IgD-negative memory B cell (primary cell): ENCODE measurements at regions not wholly inside any gene's neighbourhood (a gene's known extent, or its start where the extent isn't known, plus 50 kb on each side); places are given as distances from the start of the nearest gene placed in this dataset.
"Not testable (repeated sequence)": the region's sequence is repeated elsewhere in the genome, so short reads cannot be mapped to it uniquely, and the experiment has no call there.

Experiments used
- H3K27ac Mint-ChIP-seq, 3 donors: one replicate each; pipeline ENCODE4 v1.8.0; 2020 to 2022; ENCODE audit warnings: mild to moderate bottlenecking in 3 of 3, mixed read lengths in 3 of 3, moderate library complexity in 1 of 3
- H3K27me3 Mint-ChIP-seq: one replicate; pipeline ENCODE4 v1.8.0; 2021; ENCODE audit warnings: mixed read lengths
- H3K36me3 Mint-ChIP-seq: one replicate; pipeline ENCODE4 v1.8.0; 2020; ENCODE audit warnings: mild to moderate bottlenecking, mixed read lengths
- H3K4me1 Mint-ChIP-seq, 3 donors: one replicate each; pipeline ENCODE4 v1.8.0; 2020 to 2022; ENCODE audit warnings: mixed read lengths in 3 of 3, mild to moderate bottlenecking in 1 of 3
- H3K4me3 Mint-ChIP-seq, 4 donors: one replicate each; pipeline ENCODE4 v1.8.0; 2020 to 2022; ENCODE audit warnings: mild to moderate bottlenecking in 4 of 4, mixed read lengths in 4 of 4, moderate library complexity in 3 of 4
- H3K9me3 Mint-ChIP-seq, 3 donors: one replicate each; pipeline ENCODE4 v1.8.0; 2020 to 2021; ENCODE audit warnings: mixed read lengths in 3 of 3, mild to moderate bottlenecking in 1 of 3

DNA sequence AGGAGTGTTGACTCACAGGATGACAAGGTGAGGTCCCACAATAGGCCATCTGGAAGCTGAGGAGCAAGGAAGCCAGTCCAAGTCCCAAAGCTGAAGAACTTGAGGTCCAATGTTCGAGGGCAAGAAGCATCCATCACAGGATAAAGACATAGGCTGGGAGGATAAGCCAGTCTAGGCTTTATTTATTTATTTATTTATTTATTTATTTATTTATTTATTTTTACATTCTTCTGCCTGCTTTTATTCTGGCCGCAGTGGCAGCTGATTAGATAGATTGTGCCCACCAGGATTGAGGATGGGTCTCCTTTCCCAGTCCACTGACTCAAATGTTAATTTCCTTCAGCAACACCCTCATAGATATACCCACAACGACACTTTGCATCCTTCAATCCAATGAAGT lies 472.2 kb upstream of the DPPA4 start:
- no peak overlapping the region for H3K4me3 Mint-ChIP-seq
- H3K27ac Mint-ChIP-seq = no peak overlapping the region
- H3K27me3 Mint-ChIP-seq = no peaks in the 10 kb centered on the region
- peaks cover 0 to 4% (median 4%) of the 10 kb centered on the region in 3 donors for H3K9me3 Mint-ChIP-seq
- peaks cover 2 to 8% (median 7%) of the 10 kb centered on the region in 3 donors for H3K4me1 Mint-ChIP-seq
- H3K36me3 Mint-ChIP-seq = no peaks in the 10 kb centered on the region

DNA sequence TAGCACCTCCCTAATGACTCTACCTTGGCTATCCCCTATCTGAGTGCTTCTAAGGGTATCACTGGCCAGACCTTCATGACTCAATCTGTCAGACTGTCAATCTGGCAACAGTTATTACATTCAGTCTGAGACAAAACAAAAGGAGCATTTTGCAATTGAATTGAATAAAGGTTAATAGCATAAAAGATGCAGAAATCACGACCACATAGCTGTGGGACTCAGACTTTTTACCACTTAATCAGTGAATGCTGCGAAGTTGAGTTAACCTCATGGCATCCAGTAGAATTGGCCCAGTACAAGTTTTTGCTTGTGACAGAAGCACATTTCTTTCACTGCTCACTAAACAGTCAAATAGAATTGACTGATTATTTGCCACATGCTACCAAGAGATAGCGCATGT lies 480.7 kb upstream of the DPPA4 start:
- H3K27ac Mint-ChIP-seq = no peak overlapping the region

DNA sequence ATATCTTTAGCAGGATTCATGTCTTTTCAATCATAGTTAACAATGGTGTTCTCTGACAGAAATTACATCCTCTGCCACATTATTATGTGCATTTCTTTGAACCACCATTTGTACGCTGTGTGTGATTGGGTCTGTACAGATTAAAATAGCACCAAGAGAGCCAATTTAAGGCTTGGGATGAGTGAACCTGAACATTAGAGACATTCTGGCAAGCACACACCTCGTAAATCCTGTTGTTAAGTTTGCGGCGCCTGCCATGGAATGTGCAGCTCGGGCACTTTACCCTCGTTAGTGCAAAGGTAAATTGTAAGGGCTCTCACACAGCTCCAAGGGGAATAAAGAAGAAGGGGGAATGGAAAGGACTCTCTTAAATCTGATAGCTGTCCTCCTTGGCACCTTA lies 482.4 kb upstream of the DPPA4 start:
- Mint-ChIP-seq H3K4me3 (no peak overlapping the region), H3K4me1 (no peaks in the 10 kb centered on the region), H3K9me3 (no peaks in the 10 kb centered on the region), H3K27me3 (no peaks in the 10 kb centered on the region), H3K36me3 (peaks cover 2% of the 10 kb centered on the region), H3K27ac (no peak overlapping the region)

More for the DNA sequence above, 480.7 kb upstream of the DPPA4 start:
- peaks cover 3% of the 10 kb centered on the region for H3K36me3 Mint-ChIP-seq
- no peaks in the 10 kb centered on the region for H3K9me3 Mint-ChIP-seq
- H3K27me3 Mint-ChIP-seq = no peaks in the 10 kb centered on the region
- H3K4me1 Mint-ChIP-seq = no peaks in the 10 kb centered on the region
- H3K4me3 Mint-ChIP-seq = no peak overlapping the region

DNA sequence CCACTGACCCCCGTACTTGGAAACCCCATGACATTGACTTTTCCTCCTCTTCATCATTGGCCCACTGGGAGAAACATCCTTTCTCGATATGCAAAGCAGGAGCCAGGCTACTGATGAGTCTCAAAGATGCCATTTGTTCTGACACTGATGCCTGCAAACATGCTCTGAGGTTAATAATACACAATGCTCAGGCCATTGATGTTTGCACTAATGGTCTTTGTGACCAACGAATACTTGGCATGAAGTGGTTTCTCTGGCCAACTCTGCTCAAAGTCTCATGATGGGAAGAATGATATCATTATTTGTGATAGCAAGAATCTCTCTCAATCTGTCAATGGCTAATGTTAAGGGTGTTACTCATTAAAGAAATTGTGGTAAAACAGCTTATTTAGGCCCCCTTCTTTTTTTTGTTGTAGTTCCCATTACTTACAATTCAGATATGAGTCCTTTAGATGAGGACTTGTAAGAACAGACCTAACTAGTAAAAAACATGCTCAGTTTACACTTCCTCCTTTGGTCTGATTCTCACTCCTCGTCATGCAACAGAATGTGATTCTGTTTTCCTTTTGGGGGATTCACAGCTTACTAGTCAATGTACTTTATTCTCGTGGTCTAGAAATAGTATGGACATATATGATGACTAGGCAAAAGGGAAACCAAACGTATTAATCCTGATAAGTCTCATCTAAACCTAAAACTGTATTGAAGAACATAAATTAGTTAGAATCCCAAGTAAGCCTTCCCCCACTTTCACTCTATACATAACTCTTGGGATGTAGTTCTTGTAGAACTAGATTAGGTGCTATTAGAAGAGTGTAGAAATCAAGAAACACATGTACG lies 488.8 kb upstream of the DPPA4 start:
- Mint-ChIP-seq H3K4me3 (no peak overlapping the region), H3K27me3 (no peaks in the 10 kb centered on the region), H3K4me1 (no peaks in the 10 kb centered on the region), H3K27ac (no peak overlapping the region), H3K36me3 (no peaks in the 10 kb centered on the region), H3K9me3 (peaks cover 0 to 3% (median 0%) of the 10 kb centered on the region in 3 donors)

DNA sequence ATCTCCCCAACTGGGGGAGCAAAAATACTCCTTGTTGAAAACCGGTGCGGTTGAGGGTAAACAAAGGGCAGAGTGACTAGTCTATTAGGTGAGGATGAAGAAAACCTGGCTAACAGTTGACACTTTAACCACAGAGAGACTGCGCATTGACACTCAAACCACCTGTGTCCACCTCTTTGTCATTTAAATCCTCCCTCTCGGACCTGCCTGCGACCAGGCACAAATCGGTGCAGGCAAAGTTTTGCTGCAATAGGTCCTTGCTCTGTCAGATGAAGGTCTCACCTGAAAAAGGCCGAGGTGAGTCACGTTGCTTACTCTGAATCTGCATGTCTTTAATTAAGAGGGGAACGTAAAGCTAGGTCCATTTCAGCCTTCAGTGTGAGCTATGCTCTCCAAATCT lies 494.1 kb upstream of the DPPA4 start:
- Mint-ChIP-seq H3K27ac (no peak overlapping the region), H3K36me3 (no peaks in the 10 kb centered on the region), H3K4me1 (no peaks in the 10 kb centered on the region), H3K27me3 (no peaks in the 10 kb centered on the region), H3K9me3 (peaks cover 0 to 4% (median 3%) of the 10 kb centered on the region in 3 donors), H3K4me3 (peak overlapping the region in 1 of 4 donors; percentile 28)

DNA sequence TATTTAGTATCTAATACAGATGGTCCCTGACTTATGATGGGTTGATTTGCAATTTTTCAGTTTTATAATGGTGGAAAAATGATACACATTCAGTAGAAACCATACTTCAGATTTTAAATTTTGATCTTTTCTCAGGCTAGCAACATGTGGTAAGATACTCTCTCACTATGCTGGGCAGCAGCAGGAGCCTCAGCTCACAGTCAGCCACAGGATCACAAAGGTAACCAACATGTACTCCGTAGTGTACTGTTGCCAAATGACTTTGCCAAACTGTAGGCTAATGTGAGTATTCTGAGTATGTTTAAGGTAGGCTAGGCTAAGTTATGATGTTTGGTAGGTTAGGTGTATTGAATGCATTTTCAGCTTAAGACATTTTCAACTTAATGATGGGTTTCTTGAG lies 498.6 kb upstream of the DPPA4 start:
- Mint-ChIP-seq H3K36me3 (no peaks in the 10 kb centered on the region), H3K4me3 (no peak overlapping the region), H3K27ac (no peak overlapping the region), H3K27me3 (no peaks in the 10 kb centered on the region), H3K9me3 (peaks cover 0 to 5% (median 1%) of the 10 kb centered on the region in 3 donors), H3K4me1 (no peaks in the 10 kb centered on the region)

DNA sequence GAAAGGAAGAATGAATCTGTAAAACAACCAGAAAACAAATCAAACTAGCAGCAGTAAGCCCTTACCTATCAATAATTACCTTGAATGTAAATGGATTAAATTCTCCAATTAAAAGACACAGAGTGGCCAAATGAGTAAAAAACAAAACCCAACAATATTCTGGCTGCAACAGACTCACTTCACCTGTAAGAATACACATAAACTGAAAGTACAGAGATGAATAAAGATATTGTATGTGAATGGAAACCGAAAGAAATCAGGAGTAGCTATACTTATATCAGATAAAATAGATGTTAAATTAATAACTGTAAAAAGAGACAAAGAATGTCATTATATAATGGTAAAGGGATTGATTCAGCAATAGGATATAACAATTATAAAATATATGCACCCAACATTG lies 514.5 kb upstream of the DPPA4 start:
- Mint-ChIP-seq H3K27ac (no peak overlapping the region), H3K9me3 (peaks cover 7 to 19% (median 12%) of the 10 kb centered on the region in 3 donors), H3K27me3 (no peaks in the 10 kb centered on the region), H3K4me1 (no peaks in the 10 kb centered on the region), H3K4me3 (no peak overlapping the region), H3K36me3 (no peaks in the 10 kb centered on the region)

DNA sequence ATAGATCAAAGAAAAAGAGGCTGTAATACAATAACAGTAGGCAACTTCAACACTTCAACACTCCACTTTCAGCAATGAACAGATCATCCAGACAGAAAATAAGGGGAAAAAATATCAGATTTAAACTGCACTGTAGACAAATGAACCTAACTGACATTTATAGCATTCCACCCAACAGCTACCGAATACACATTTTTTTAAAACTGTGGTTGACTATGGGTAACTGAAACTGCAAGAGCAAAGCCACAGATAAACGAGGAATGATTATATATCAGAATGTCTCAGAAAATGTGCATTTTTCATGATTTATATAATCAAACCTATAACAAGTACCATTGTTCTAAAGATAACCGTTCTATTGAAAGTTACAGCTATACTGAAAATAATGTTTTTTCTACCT lies 514.9 kb upstream of the DPPA4 start:
- Mint-ChIP-seq H3K4me3 (peak overlapping the region in 1 of 4 donors; percentile 4), H3K36me3 (no peaks in the 10 kb centered on the region), H3K9me3 (peaks cover 7 to 19% (median 12%) of the 10 kb centered on the region in 3 donors)

DNA sequence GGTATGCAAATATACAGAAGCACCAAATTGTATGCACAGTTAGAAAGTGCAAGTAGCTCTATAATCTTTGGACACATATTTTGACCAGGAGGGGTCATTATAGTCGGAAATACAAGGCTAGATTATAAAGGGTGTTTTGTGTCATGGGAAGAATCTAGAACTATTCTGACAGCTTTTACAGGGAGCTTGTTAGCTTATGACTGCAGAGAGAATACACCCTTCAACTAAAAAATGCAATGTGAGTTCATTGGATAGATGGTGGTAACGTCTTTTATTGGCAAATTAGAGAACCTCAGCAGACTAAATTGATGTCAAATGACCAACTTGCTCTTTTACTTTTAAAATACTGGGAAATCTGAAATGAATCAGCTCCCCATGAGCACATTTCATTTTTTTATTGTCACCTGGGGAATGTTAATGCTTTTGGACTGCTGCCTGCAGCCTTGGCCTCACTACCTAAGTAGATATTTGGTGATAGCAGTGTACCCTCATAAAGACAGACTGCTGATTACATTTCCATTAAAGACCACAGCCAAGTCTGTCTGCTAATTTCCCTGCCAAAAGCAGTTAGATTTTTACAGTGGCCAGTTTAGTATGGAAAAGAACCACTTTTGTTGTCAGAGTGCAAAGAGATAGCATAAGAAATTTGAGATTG lies 515.9 kb upstream of the DPPA4 start:
- H3K4me3 Mint-ChIP-seq = no peak overlapping the region
- H3K27ac Mint-ChIP-seq = no peak overlapping the region
- H3K36me3 Mint-ChIP-seq = no peaks in the 10 kb centered on the region
- peaks cover 6 to 17% (median 10%) of the 10 kb centered on the region in 3 donors for H3K9me3 Mint-ChIP-seq
- no peaks in the 10 kb centered on the region for H3K4me1 Mint-ChIP-seq
- H3K27me3 Mint-ChIP-seq = no peaks in the 10 kb centered on the region

More for the DNA sequence above, 514.9 kb upstream of the DPPA4 start:
- Mint-ChIP-seq H3K27ac (no peak overlapping the region), H3K27me3 (no peaks in the 10 kb centered on the region), H3K4me1 (no peaks in the 10 kb centered on the region)

DNA sequence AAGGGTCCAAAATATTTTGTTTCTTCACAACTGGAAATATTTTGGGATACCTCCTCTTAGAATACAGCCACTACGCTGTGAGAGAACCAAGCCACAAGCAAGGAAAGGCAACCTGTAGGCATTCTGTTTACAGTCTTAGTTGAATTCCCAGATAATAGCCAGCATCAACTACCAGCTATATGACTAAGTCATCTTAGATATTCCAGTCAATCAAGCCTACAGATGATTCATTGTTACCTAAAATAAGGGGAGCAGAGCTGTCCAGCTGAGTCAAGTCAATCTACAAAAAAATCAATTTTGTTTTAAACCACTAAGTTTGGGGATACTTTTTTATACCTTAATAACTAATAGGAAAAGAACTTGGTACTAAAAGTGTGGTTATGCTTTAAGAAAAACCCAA lies 526.4 kb upstream of the DPPA4 start:
- Mint-ChIP-seq H3K4me1 (peaks cover 0 to 3% (median 0%) of the 10 kb centered on the region in 3 donors), H3K27me3 (no peaks in the 10 kb centered on the region), H3K9me3 (peaks cover 0 to 10% (median 5%) of the 10 kb centered on the region in 3 donors), H3K36me3 (no peaks in the 10 kb centered on the region), H3K4me3 (no peak overlapping the region), H3K27ac (no peak overlapping the region)

DNA sequence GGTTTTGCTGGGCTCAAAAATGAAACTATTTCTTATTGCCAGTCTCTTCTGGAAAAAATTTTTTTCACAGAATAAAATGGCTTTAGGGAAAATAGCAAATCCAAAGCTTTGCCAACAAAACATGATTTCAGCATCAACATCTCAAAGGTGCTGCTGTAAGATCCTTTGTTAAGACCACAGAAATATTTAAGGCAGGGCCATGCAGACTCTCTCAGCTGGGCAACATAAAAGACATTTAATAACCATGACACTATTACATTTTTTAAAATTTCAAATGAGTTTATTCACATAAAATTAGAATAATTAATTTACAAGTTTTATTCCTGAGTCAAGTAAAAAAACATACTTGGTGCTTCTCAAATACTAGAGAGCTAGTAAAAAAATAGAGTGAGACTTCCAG lies 527.1 kb upstream of the DPPA4 start:
- H3K4me3 Mint-ChIP-seq = no peak overlapping the region
- no peak overlapping the region for H3K27ac Mint-ChIP-seq
- H3K27me3 Mint-ChIP-seq = no peaks in the 10 kb centered on the region
- no peaks in the 10 kb centered on the region for H3K36me3 Mint-ChIP-seq
- peaks cover 0 to 10% (median 5%) of the 10 kb centered on the region in 3 donors for H3K9me3 Mint-ChIP-seq
- H3K4me1 Mint-ChIP-seq = peaks cover 0 to 3% (median 0%) of the 10 kb centered on the region in 3 donors

DNA sequence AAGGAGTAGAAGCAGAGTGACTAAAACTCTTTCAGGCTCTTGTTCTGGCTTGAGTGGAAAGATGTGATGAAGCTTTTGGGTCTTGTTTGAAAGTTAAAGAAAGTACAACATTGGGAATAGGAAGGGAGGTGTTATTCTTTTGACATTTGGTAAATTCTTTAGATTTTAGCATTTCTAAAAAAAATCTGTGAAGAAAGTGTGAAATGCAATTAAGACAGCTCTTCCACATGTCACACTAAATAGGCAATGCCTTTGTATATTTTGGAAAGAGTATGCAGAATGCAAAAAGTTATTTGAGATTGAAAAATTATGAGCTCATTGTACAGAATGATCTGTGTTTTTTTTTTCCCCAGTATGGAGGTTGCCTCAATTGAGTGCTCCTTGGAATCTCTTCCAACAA lies 532.2 kb upstream of the DPPA4 start:
- H3K4me3 Mint-ChIP-seq = no peak overlapping the region
- peaks cover 0 to 5% (median 2%) of the 10 kb centered on the region in 3 donors for H3K9me3 Mint-ChIP-seq
- no peaks in the 10 kb centered on the region for H3K36me3 Mint-ChIP-seq
- no peak overlapping the region for H3K27ac Mint-ChIP-seq
- H3K27me3 Mint-ChIP-seq = no peaks in the 10 kb centered on the region
- H3K4me1 Mint-ChIP-seq = no peaks in the 10 kb centered on the region

DNA sequence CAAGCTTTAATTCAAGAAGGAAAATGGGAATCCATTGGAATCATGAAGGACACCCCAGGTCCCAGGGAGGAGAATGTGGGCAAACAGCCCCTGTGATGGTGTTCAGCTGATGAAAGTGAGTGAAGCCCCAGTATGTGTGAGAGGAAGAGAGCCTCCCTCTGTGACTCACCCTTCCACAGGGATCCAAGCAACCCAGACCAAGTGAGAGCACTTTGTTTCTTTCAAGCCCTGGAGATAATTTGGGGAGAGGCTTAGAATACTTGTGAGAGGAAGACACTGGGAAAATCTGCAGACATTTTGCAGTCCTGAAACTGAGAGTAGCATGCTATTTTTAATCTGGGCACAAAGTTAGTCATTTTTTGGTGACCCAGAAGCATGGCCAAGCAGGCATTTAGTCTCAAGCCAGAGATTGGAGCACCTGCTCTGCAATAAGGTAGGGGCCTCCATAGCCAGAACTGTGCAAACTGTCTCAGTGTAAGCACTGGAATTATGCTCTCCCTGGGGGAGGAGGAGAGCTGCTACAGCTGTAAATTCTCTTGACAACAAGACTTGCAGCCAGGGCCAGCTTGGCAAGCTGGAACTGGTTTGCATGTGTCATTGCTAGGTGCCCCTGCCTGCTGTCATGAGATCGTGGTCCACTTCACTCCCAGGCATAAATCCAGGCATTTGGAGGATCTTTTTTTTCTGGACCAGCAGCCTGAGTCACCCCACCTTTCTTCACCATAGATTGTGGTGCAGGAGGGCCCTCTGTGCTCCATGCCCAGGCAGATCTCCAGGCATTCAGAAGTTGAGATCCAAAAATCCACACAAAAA lies 537.8 kb upstream of the DPPA4 start:
- H3K9me3 Mint-ChIP-seq = peaks cover 5 to 8% (median 6%) of the 10 kb centered on the region in 3 donors
- no peaks in the 10 kb centered on the region for H3K36me3 Mint-ChIP-seq
- H3K27me3 Mint-ChIP-seq = no peaks in the 10 kb centered on the region
- H3K4me3 Mint-ChIP-seq = no peak overlapping the region
- peak overlapping the region in 1 of 3 donors; percentile 8 for H3K27ac Mint-ChIP-seq
- no peaks in the 10 kb centered on the region for H3K4me1 Mint-ChIP-seq

DNA sequence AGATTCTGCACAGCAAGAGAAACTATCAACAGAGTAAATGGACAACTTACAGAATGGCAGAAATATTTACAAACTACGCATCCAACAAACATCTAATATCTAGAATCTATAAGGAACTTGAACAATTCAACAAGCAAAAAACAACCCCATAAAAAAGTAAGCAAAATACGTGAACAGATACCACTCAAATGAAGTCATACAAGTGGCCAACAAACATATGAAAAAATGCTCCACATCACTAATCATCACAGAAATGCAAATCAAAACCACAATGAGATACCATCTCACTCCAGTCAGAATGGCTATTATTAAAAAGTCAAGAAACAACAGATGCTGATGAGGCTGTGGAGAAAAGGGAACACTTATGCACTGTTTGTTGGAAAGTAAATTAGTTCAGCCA lies 540.3 kb upstream of the DPPA4 start:
- H3K36me3 Mint-ChIP-seq, H3K9me3 Mint-ChIP-seq, H3K4me3 Mint-ChIP-seq, H3K27ac Mint-ChIP-seq, H3K4me1 Mint-ChIP-seq, H3K27me3 Mint-ChIP-seq: not testable (repeated sequence)

DNA sequence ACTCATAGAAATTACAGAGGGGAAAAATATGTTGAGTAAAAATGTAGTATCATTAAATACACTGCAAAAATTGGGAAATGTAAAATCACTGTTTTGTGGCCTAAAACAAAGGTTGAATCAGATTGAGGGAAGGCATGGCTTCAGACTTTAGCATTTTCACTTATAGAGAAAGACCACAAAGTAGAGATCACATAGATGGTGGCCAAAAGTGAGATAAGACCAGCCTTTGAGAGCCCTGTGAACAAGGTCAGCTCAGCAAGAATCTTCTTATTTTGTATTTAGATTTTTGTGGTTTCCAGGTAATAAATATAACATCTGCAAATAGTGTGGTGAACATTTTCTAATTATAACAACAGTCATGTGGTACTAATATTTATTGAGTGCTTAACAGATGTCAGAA lies 544.8 kb upstream of the DPPA4 start:
- H3K36me3 Mint-ChIP-seq = no peaks in the 10 kb centered on the region
- H3K27ac Mint-ChIP-seq = peak overlapping the region in 1 of 3 donors; percentile 29
- no peaks in the 10 kb centered on the region for H3K4me1 Mint-ChIP-seq
- H3K9me3 Mint-ChIP-seq = peaks cover 4 to 9% (median 6%) of the 10 kb centered on the region in 3 donors
- H3K4me3 Mint-ChIP-seq = no peak overlapping the region
- H3K27me3 Mint-ChIP-seq = no peaks in the 10 kb centered on the region
